NCI-H128 (cell line): ENCODE measurements at regions not wholly inside any gene's neighbourhood (a gene's known extent, or its start where the extent isn't known, plus 50 kb on each side); places are given as distances from the start of the nearest gene placed in this dataset.

Source experiments
- DNase-seq: peaks from one replicate; lab custom pipeline; 2025; ENCODE audit not compliant: unreplicated experiment; lab: John Stamatoyannopoulos, UW

GRCh38 chr7:79507131-79507530, 53.7 kb upstream of the MAGI2 start:
- DNase-seq: no peak

- DNase-seq: no peak
These were observed 53.0 kb upstream of the MAGI2 start for GRCh38 chr7:79506481-79506880.

- no peak for DNase-seq
These were observed 51.3 kb upstream of the MAGI2 start for GRCh38 chr7:79504607-79505389.
